Neuron (in vitro differentiated cells): ENCODE measurements at regions not wholly inside any gene's neighbourhood (a gene's known extent, or its start where the extent isn't known, plus 50 kb on each side); places are given as distances from the start of the nearest gene placed in this dataset.
"Not testable (repeated sequence)": the region's sequence is repeated elsewhere in the genome, so short reads cannot be mapped to it uniquely, and the experiment has no call there.

Source experiments
- H2AFZ ChIP-seq: one replicate; pipeline ENCODE4 v1.6.1; 2013; ENCODE audit warnings: low read depth, mild to moderate bottlenecking, inconsistent platforms, low read length, moderate library complexity
- H3K27me3 ChIP-seq: one replicate; pipeline ENCODE4 v1.6.1; 2013; ENCODE audit warnings: low read length; ENCODE audit not compliant: insufficient read depth
- H3K36me3 ChIP-seq: one replicate; pipeline ENCODE4 v1.6.1; 2013; ENCODE audit warnings: low read length; ENCODE audit not compliant: insufficient read depth
- H3K4me1 ChIP-seq: one replicate; pipeline ENCODE4 v1.6.1; 2013; ENCODE audit warnings: low read length; ENCODE audit not compliant: insufficient read depth
- H3K4me3 ChIP-seq: 2 replicates; pipeline ENCODE4 v1.5.1; 2013; ENCODE audit warnings: mild to moderate bottlenecking, low read length, moderate library complexity
- H3K9me3 ChIP-seq: one replicate; pipeline ENCODE4 v1.6.1; 2013; ENCODE audit warnings: low read length

GRCh38 chrX:115840729-115841409, 279.9 kb downstream of the PLS3 start:
- H3K4me3 ChIP-seq, H2AFZ ChIP-seq, H3K4me1 ChIP-seq: not testable (repeated sequence)

GRCh38 chrX:115850986-115851385, 290.0 kb downstream of the PLS3 start:
- not testable (repeated sequence) for H3K4me1 ChIP-seq, H3K9me3 ChIP-seq, H3K27me3 ChIP-seq, H3K36me3 ChIP-seq, H3K4me3 ChIP-seq, H2AFZ ChIP-seq

More at GRCh38 chrX:115840729-115841409, 279.9 kb downstream of the PLS3 start:
- H3K36me3 ChIP-seq, H3K27me3 ChIP-seq, H3K9me3 ChIP-seq: not testable (repeated sequence)

DNA sequence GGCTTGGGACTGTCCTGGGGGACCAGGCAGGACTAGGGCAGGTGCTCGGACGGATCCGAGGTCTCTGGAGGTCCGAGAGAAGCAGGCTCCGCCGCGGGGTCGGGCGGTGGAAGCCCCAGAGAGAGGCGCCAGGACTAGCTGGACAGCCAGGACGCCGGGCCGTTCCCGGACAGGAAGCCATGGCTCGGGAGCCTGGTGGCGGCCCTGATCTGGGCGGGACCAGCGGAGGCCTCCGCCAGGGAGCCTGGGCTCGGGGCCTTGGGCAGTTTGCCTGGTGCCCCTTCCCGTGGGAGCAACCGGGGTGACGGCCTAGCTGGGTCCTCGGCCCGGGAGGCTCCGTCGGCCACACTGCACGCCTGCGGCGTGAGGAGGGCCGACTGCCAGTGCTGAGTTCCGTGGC, 292.3 kb downstream of the PLS3 start:
- H3K4me3 ChIP-seq, result peak overlapping the region; percentile 45
- H3K4me1 ChIP-seq, H2AFZ ChIP-seq, H3K36me3 ChIP-seq, H3K27me3 ChIP-seq, H3K9me3 ChIP-seq: not testable (repeated sequence)

- H2AFZ ChIP-seq, H3K4me1 ChIP-seq, H3K36me3 ChIP-seq, H3K9me3 ChIP-seq, H3K4me3 ChIP-seq, H3K27me3 ChIP-seq: not testable (repeated sequence)
Observed at GRCh38 chrX:115881170-115881569, 289.4 kb upstream of the AGTR2 start.

DNA sequence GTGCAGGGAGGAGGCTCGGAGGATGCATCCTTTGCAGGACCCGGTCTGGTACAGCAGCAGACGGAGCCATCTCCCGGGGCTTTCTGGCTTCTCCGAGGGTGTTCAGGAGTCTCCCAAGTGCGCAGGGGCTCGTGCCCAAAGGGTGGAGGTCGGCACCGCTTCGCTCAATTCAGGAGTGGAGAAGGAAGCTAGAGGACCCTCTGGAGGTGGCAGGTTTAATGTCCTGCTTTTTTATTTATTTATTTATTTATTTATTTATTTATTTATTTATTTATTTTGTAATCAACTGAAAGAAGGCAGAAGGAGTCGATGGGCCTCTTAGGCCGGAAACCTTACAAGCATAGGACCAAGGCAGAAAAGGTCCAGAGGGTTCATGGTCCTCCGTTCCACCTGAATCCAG, 286.4 kb upstream of the AGTR2 start:
- H3K9me3 ChIP-seq, H3K4me1 ChIP-seq, H3K4me3 ChIP-seq, H3K36me3 ChIP-seq, H3K27me3 ChIP-seq, H2AFZ ChIP-seq: not testable (repeated sequence)

GRCh38 chrX:115888041-115888440, 282.5 kb upstream of the AGTR2 start:
- not testable (repeated sequence) for H3K4me1 ChIP-seq, H3K9me3 ChIP-seq, H3K36me3 ChIP-seq, H3K27me3 ChIP-seq, H2AFZ ChIP-seq, H3K4me3 ChIP-seq

- H3K4me1 ChIP-seq, H3K9me3 ChIP-seq, H3K27me3 ChIP-seq, H3K36me3 ChIP-seq, H2AFZ ChIP-seq, H3K4me3 ChIP-seq: not testable (repeated sequence)
Observed at GRCh38 chrX:115888519-115888918, 282.0 kb upstream of the AGTR2 start.

DNA sequence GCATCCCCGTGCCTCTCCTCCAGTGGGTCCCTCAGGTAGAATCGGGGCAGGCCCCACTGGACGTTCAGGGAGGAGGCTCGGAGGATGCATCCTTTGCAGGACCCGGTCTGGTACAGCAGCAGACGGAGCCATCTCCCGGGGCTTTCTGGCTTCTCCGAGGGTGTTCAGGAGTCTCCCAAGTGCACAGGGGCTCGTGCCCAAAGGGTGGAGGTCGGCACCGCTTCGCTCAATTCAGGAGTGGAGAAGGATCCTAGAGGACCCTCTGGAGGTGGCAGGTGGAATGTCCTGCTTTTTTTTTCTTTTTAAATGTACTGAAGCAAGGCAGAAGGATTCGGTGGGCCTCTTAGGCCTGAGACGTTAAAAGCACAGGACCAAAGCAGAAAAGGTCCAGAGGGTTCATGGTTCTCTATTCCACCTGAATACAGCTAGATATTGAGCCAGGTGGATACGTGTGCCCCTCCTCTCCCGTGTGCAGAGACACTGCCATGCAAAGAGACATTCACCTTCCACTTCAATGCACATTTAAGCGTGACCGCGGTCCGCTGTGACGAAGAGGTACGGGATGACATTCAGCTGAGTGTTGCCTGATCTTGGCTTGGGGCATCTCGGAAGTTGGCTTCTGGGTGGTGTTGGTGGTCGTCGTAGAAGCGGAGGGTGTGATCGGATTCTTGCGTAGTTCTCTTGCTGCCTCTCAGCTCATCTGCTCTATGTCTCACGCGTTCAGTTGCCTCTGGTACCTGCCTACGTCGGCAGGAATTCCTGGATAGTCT, 281.2 kb upstream of the AGTR2 start:
- Histone ChIP-seq H3K4me1 (peaks cover 9% of the 10 kb centered on the region), H3K4me3 (no peak overlapping the region), H3K36me3 (no peaks in the 10 kb centered on the region)

DNA sequence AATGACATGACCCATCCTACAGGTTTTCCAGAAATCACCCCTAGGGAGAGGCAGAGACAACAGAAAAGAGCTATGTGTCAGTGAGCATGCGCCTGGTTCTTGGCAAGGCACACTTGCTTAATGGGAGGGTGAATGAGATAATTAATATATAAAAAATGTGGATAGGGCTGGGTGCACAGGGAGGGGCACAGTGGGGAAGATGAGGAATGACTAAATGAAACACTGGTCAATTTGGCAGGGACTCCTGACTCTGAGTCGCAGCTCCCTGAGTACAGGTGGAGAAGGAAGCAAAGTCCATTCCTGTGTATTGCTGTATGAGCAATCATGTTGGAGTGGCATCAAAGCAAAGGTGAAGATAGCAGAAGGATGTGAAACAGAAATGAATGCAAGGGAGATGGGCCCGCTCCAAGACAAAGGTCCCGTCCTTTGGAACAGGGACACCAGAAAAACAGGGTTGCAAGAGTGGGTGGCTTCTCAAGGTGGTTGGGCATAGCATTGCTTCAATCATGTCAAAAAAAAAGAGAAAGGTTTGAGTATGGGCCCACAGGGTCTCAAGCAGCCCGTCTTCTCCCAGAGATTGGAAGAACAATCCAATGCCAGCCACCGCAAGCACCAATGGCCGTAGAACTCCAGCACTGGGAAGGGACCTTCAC, 278.4 kb upstream of the AGTR2 start:
- Histone ChIP-seq H3K4me3 (peak overlapping the region; percentile 35), H3K36me3 (no peaks in the 10 kb centered on the region), H3K9me3 (peaks cover 3% of the 10 kb centered on the region), H2AFZ (peak overlapping the region; percentile 3), H3K27me3 (no peaks in the 10 kb centered on the region), H3K4me1 (peaks cover 9% of the 10 kb centered on the region)

More for the DNA sequence above, 281.2 kb upstream of the AGTR2 start:
- H2AFZ ChIP-seq, result no peak overlapping the region
- peaks cover 3% of the 10 kb centered on the region for H3K9me3 ChIP-seq
- no peaks in the 10 kb centered on the region for H3K27me3 ChIP-seq

- H3K9me3 ChIP-seq, result peaks cover 3% of the 10 kb centered on the region
- H3K4me3 ChIP-seq, result peak overlapping the region; percentile 35
- H3K36me3 ChIP-seq, result no peaks in the 10 kb centered on the region
- peak overlapping the region; percentile 3 for H2AFZ ChIP-seq
- peaks cover 9% of the 10 kb centered on the region for H3K4me1 ChIP-seq
- no peaks in the 10 kb centered on the region for H3K27me3 ChIP-seq
Observed at GRCh38 chrX:115892787-115893671, 277.5 kb upstream of the AGTR2 start.

- Histone ChIP-seq H3K4me1 (peaks cover 9% of the 10 kb centered on the region), H3K4me3 (peak overlapping the region; percentile 35), H3K9me3 (peaks cover 3% of the 10 kb centered on the region), H3K36me3 (no peaks in the 10 kb centered on the region), H2AFZ (no peak overlapping the region), H3K27me3 (no peaks in the 10 kb centered on the region)
Observed at GRCh38 chrX:115894087-115894486, 276.5 kb upstream of the AGTR2 start.

DNA sequence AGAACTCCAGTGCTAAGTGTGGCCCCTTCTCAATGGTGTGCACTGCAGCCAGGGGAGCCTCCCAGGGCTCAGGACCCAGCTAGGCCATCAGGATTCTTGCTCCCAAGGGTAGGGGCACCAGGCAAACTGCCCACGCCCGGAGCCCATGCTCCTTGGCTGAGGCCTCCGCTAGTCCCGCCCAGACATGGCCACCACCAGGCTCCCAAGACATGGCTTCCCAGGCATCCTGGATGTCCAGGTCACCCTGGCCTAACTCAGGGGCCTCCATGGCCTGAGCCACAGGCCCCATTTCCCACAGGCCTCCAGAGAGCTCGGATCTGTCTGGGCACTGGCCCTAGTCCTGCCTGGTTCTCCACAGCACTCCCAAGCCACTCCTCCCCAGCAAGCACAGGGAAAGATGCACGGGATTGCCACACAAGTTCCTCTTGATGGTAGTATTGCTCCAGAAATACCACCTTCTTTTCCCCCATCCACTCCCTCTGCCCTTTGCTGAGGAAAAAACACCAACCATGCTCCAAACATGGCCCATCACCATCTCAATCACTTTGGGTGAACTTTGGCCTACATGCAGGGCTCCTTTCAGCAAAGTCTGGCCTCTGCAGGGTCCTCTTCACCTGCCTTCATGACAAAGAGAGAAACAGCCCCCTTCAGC, 274.7 kb upstream of the AGTR2 start:
- Histone ChIP-seq H3K9me3 (no peaks in the 10 kb centered on the region), H3K27me3 (peaks cover 6% of the 10 kb centered on the region), H3K4me1 (peaks cover 9% of the 10 kb centered on the region), H2AFZ (no peak overlapping the region), H3K4me3 (no peak overlapping the region), H3K36me3 (no peaks in the 10 kb centered on the region)
